NCI-H2171 (cell line): ENCODE measurements at regions not wholly inside any gene's neighbourhood (a gene's known extent, or its start where the extent isn't known, plus 50 kb on each side); places are given as distances from the start of the nearest gene placed in this dataset.

Experiments
- DNase-seq: peaks from one replicate; lab custom pipeline; 2025; lab: John Stamatoyannopoulos, UW

- DNase-seq = no peak
Observed at GRCh38 chr11:70796648-70797227, 398.4 kb downstream of the CTTN start.

- no peak for DNase-seq
Observed at GRCh38 chr11:70798296-70798695, 400.0 kb downstream of the CTTN start.

- DNase-seq = no peak
Observed at GRCh38 chr11:70799386-70799785, 401.1 kb downstream of the CTTN start.

- no peak for DNase-seq
Observed at GRCh38 chr11:70802185-70802584, 403.9 kb downstream of the CTTN start.

GRCh38 chr11:70804139-70804837, 406.0 kb downstream of the CTTN start:
- DNase-seq = no peak

GRCh38 chr11:70805243-70805642, 406.9 kb downstream of the CTTN start:
- DNase-seq = no peak

- DNase-seq = no peak
Observed at GRCh38 chr11:70805971-70806370, 407.6 kb downstream of the CTTN start.

GRCh38 chr11:70806461-70807194, 408.3 kb downstream of the CTTN start:
- no peak for DNase-seq

- DNase-seq = no peak
Observed at GRCh38 chr11:70807195-70807543, 408.8 kb downstream of the CTTN start.

GRCh38 chr11:70808686-70809375, 410.5 kb downstream of the CTTN start:
- DNase-seq = no peak

- no peak for DNase-seq
Observed at GRCh38 chr11:70810133-70810532, 411.8 kb downstream of the CTTN start.

GRCh38 chr11:70810681-70811080, 412.4 kb downstream of the CTTN start:
- no peak for DNase-seq

- DNase-seq = no peak
Observed at GRCh38 chr11:70811483-70811882, 413.2 kb downstream of the CTTN start.

GRCh38 chr11:70811915-70812314, 413.6 kb downstream of the CTTN start:
- no peak for DNase-seq

- no peak for DNase-seq
Observed at GRCh38 chr11:70812472-70812871, 414.1 kb downstream of the CTTN start.

- no peak for DNase-seq
Observed at GRCh38 chr11:70813651-70814050, 415.3 kb downstream of the CTTN start.

GRCh38 chr11:70815485-70815832, 417.1 kb downstream of the CTTN start:
- DNase-seq = no peak

- DNase-seq = no peak
Observed at GRCh38 chr11:70816156-70816678, 417.9 kb downstream of the CTTN start.

GRCh38 chr11:70818351-70818750, 420.0 kb downstream of the CTTN start:
- no peak for DNase-seq

GRCh38 chr11:70819022-70819421, 420.7 kb downstream of the CTTN start:
- DNase-seq = no peak

- no peak for DNase-seq
Observed at GRCh38 chr11:70820311-70820710, 422.0 kb downstream of the CTTN start.

GRCh38 chr11:70820712-70821111, 422.4 kb downstream of the CTTN start:
- no peak for DNase-seq

GRCh38 chr11:70823771-70824170, 425.4 kb downstream of the CTTN start:
- no peak for DNase-seq
